NCI-H128 (cell line): ENCODE measurements at regions not wholly inside any gene's neighbourhood (a gene's known extent, or its start where the extent isn't known, plus 50 kb on each side); places are given as distances from the start of the nearest gene placed in this dataset.
"Not testable (repeated sequence)": the region's sequence is repeated elsewhere in the genome, so short reads cannot be mapped to it uniquely, and the experiment has no call there.

ENCODE experiments used
- DNase-seq: peaks from one replicate; lab custom pipeline; 2025; ENCODE audit not compliant: unreplicated experiment; lab: John Stamatoyannopoulos, UW

GRCh38 chr7:145805496-145805895 is 311.1 kb upstream of the CNTNAP2 start:
- DNase-seq = not testable (repeated sequence)

- no peak for DNase-seq
Measured at GRCh38 chr7:145797507-145797906, 319.1 kb upstream of the CNTNAP2 start.

- no peak for DNase-seq
Measured at GRCh38 chr7:145795132-145795531, 321.5 kb upstream of the CNTNAP2 start.

- no peak for DNase-seq
Measured at GRCh38 chr7:145784809-145785780, 331.5 kb upstream of the CNTNAP2 start.

- DNase-seq = not testable (repeated sequence)
Measured at GRCh38 chr7:145781388-145781787, 335.2 kb upstream of the CNTNAP2 start.

GRCh38 chr7:145779140-145779539 is 337.5 kb upstream of the CNTNAP2 start:
- no peak for DNase-seq

- no peak for DNase-seq
Measured at GRCh38 chr7:145774777-145775176, 341.8 kb upstream of the CNTNAP2 start.

- no peak for DNase-seq
Measured at GRCh38 chr7:145753004-145753403, 363.6 kb upstream of the CNTNAP2 start.

- DNase-seq = no peak
Measured at GRCh38 chr7:145737617-145738016, 379.0 kb upstream of the CNTNAP2 start.

GRCh38 chr7:145735061-145735460 is 381.5 kb upstream of the CNTNAP2 start:
- DNase-seq = no peak

- DNase-seq = no peak
Measured at GRCh38 chr7:145732521-145732920, 384.1 kb upstream of the CNTNAP2 start.

GRCh38 chr7:145729691-145730090 is 386.9 kb upstream of the CNTNAP2 start:
- no peak for DNase-seq

GRCh38 chr7:145718129-145718528 is 398.5 kb upstream of the CNTNAP2 start:
- DNase-seq = no peak

- DNase-seq = no peak
Measured at GRCh38 chr7:145700488-145700887, 416.1 kb upstream of the CNTNAP2 start.

GRCh38 chr7:145698526-145699262 is 417.9 kb upstream of the CNTNAP2 start:
- no peak for DNase-seq

- not testable (repeated sequence) for DNase-seq
Measured at GRCh38 chr7:145697412-145698107, 419.0 kb upstream of the CNTNAP2 start.

- DNase-seq = no peak
Measured at GRCh38 chr7:145696071-145696470, 420.5 kb upstream of the CNTNAP2 start.

GRCh38 chr7:145692237-145692950 is 424.2 kb upstream of the CNTNAP2 start:
- no peak for DNase-seq

- DNase-seq = no peak
Measured at GRCh38 chr7:145691377-145691914, 425.2 kb upstream of the CNTNAP2 start.

- DNase-seq = no peak
Measured at GRCh38 chr7:145681646-145682045, 435.0 kb upstream of the CNTNAP2 start.
